Trophoblast cell (in vitro differentiated cells and primary cell): ENCODE measurements at regions not wholly inside any gene's neighbourhood (a gene's known extent, or its start where the extent isn't known, plus 50 kb on each side); places are given as distances from the start of the nearest gene placed in this dataset.

ENCODE experiments used
- DNase-seq, 2 donors: peaks; one replicate each; pipeline ENCODE4 v3.0.0-alpha.2; 2016
- H2AFZ ChIP-seq: 2 replicates; pipeline ENCODE4 v1.6.1; 2013; ENCODE audit warnings: low read length, moderate library complexity, mild to moderate bottlenecking; ENCODE audit not compliant: insufficient read depth, poor library complexity
- H2AK5ac ChIP-seq: 2 replicates; pipeline ENCODE4 v1.6.1; 2013; ENCODE audit warnings: mild to moderate bottlenecking, low read length
- H2BK120ac ChIP-seq: 2 replicates; pipeline ENCODE4 v1.6.1; 2013; ENCODE audit warnings: low read length, mild to moderate bottlenecking, moderate library complexity; ENCODE audit not compliant: insufficient read depth, poor library complexity
- H2BK12ac ChIP-seq: 2 replicates; pipeline ENCODE4 v1.6.1; 2013; ENCODE audit warnings: mild to moderate bottlenecking, low read length, moderate library complexity
- H2BK5ac ChIP-seq: 2 replicates; pipeline ENCODE4 v1.6.1; 2013; ENCODE audit warnings: low read length, low read depth, moderate library complexity, mild to moderate bottlenecking; ENCODE audit not compliant: poor library complexity
- H3K14ac ChIP-seq: 2 replicates; pipeline ENCODE4 v1.6.1; 2013; ENCODE audit warnings: mild to moderate bottlenecking, low read length
- H3K18ac ChIP-seq: 2 replicates; pipeline ENCODE4 v1.6.1; 2013; ENCODE audit warnings: mild to moderate bottlenecking, low read length
- H3K23ac ChIP-seq: 2 replicates; pipeline ENCODE4 v1.6.1; 2013; ENCODE audit warnings: low read length
- H3K27ac ChIP-seq: 2 replicates; pipeline ENCODE4 v1.5.1; 2013; ENCODE audit warnings: low read depth, mild to moderate bottlenecking, inconsistent platforms, low read length, moderate library complexity
- H3K27me3 ChIP-seq: 2 replicates; pipeline ENCODE4 v1.6.1; 2013; ENCODE audit warnings: inconsistent platforms, mild to moderate bottlenecking, low read length, moderate library complexity; ENCODE audit not compliant: insufficient read depth
- H3K36me3 ChIP-seq, 2 experiments: 1 replicate in 1 of 2; 2 replicates in 1 of 2; pipeline ENCODE4 v1.6.1; 2013; ENCODE audit warnings: low read length in 2 of 2, mild to moderate bottlenecking in 2 of 2, moderate library complexity in 1 of 2; ENCODE audit not compliant: insufficient read depth in 2 of 2, control insufficient read depth in 1 of 2
- H3K4ac ChIP-seq: 2 replicates; pipeline ENCODE4 v1.6.1; 2013; ENCODE audit warnings: low read depth, mild to moderate bottlenecking, low read length, moderate library complexity
- H3K4me1 ChIP-seq, 2 experiments: 1 replicate in 1 of 2; 2 replicates in 1 of 2; pipeline ENCODE4 v1.6.1; 2013; ENCODE audit warnings: low read length in 2 of 2, mild to moderate bottlenecking in 2 of 2, moderate library complexity in 1 of 2; ENCODE audit not compliant: insufficient read depth in 2 of 2, control insufficient read depth in 1 of 2
- H3K4me2 ChIP-seq: 2 replicates; pipeline ENCODE4 v1.6.1; 2013; ENCODE audit warnings: inconsistent platforms, mild to moderate bottlenecking, low read length, moderate library complexity
- H3K4me3 ChIP-seq: 2 replicates; pipeline ENCODE4 v1.5.1; 2013; ENCODE audit warnings: mild to moderate bottlenecking, low read depth, low read length, inconsistent platforms
- H3K79me1 ChIP-seq: one replicate; pipeline ENCODE4 v1.6.1; 2013; ENCODE audit warnings: low read length
- H3K79me2 ChIP-seq: 2 replicates; pipeline ENCODE4 v1.6.1; 2013; ENCODE audit warnings: low read length, mild to moderate bottlenecking; ENCODE audit not compliant: control insufficient read depth, insufficient read depth, poor library complexity
- H3K9ac ChIP-seq: 2 replicates; pipeline ENCODE4 v1.6.1; 2013; ENCODE audit warnings: mild to moderate bottlenecking, low read length
- H3K9me3 ChIP-seq: 2 replicates; pipeline ENCODE4 v1.6.1; 2013; ENCODE audit warnings: low read depth, mild to moderate bottlenecking, control low read depth, inconsistent platforms, low read length; ENCODE audit not compliant: insufficient read depth
- H4K12ac ChIP-seq: 2 replicates; pipeline ENCODE4 v1.6.1; 2013; ENCODE audit warnings: low read depth, mild to moderate bottlenecking, low read length, moderate library complexity
- H4K8ac ChIP-seq: 2 replicates; pipeline ENCODE4 v1.6.1; 2013; ENCODE audit warnings: low read depth, mild to moderate bottlenecking, low read length, moderate library complexity
- H4K91ac ChIP-seq: one replicate; pipeline ENCODE4 v1.6.1; 2013; ENCODE audit warnings: low read depth, mild to moderate bottlenecking, low read length, moderate library complexity
- WGBS: extraction: QIAGEN DNeasy Blood & Tissue Kit; methylation state at CpG from one replicate; pipeline ENCODE4 v1.1.7; 2013; ENCODE audit warnings: missing lambda C conversion rate; ENCODE audit not compliant: insufficient read length, insufficient coverage; ENCODE audit errors: extremely low coverage; 5-methylcytosine and 5-hydroxymethylcytosine counted together

DNA sequence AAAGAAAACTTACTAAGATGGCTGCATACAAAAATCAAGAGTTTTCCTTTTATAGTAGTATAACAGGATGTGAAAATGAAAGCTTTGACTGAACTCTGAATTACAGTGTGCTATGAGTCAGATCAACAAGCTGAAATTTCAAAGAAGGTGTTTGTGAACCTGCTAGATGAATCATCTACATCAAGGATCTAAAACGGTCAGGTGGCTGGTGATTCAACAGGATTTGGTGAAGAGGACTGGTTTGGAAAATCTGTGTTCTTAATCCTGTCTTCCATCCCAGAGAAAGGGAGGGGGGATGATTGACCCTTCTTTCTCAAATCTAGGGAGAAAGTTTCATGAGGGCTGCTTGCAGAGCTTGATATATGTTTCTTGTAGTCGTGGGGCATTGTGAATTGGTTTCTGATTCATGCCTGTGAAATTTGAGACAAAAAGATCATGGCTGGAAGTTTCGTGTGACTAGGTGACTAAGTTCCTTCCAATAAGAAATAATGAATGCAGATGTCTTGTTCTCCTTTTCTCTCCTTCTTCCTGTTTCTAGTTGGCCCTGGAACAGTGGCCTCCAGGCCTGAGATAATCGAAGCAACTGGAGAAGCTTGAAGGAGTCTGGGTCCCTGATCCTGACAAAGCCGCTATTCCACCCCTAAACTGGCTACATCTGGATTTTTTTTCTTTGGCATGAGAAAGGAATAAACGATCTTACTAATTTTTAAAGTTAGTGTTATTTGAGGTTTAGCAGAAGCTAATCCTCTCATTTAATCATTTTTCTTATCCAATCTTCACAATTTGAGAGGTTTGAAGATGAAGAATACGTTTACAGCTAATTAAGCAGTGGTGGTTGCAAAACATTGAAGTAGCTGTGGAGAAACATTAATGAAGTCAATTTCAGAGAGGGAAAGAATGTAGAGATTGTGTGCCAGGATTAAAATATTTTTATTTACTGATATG, 67.2 kb downstream of the MRPS30 start:
- Histone ChIP-seq H3K27ac (no peak overlapping the region), H3K18ac (no peak overlapping the region), H2BK12ac (no peak overlapping the region), H3K9ac (no peak overlapping the region), H3K4me2 (no peak overlapping the region), H3K27me3 (no peaks in the 10 kb centered on the region), H2BK120ac (no peak overlapping the region), H3K79me1 (no peaks in the 10 kb centered on the region), H3K4me3 (no peak overlapping the region), H4K91ac (no peak overlapping the region), H3K4ac (no peak overlapping the region), H2AK5ac (no peak overlapping the region), H3K4me1 (no peaks in the 10 kb centered on the region), H3K9me3 (no peaks in the 10 kb centered on the region), H3K79me2 (no peaks in the 10 kb centered on the region), H3K36me3 (no peaks in the 10 kb centered on the region), H4K8ac (no peak overlapping the region), H3K23ac (no peak overlapping the region), H4K12ac (no peak overlapping the region), H3K14ac (no peak overlapping the region), H2BK5ac (no peak overlapping the region), H2AFZ (no peak overlapping the region)
- no CpG with 5 or more reads among the region's 7 CpGs for WGBS
- DNase-seq = no peak

DNA sequence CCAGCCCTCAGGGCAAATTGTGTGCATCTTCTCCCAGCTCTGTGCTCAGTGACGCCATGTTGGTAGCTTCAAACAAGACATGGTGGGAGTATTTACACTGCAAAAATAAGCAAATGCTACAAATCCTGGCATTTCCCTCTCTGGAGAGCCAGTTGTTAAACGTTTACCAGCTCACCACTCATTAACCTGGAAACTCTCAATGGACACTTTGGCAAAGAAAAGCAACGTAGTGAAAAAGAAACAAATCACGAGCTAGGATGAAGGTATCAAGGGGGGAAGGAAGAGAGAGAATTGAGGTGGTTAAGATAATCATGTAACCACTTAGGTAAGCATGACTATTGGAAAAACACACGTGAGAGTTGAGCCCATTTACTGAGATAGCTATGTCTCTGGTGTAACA, 72.5 kb downstream of the MRPS30 start:
- Histone ChIP-seq H3K4me3 (no peak overlapping the region), H2BK12ac (no peak overlapping the region), H2AFZ (no peak overlapping the region), H3K9ac (no peak overlapping the region), H3K9me3 (no peaks in the 10 kb centered on the region), H3K4me1 (no peaks in the 10 kb centered on the region), H3K18ac (no peak overlapping the region), H3K27me3 (no peaks in the 10 kb centered on the region), H4K8ac (no peak overlapping the region), H4K91ac (no peak overlapping the region), H3K14ac (no peak overlapping the region), H3K4me2 (no peak overlapping the region), H3K79me1 (no peaks in the 10 kb centered on the region), H3K36me3 (peaks cover 0 to 2% of the 10 kb centered on the region in 2 experiments), H2BK120ac (no peak overlapping the region), H3K79me2 (no peaks in the 10 kb centered on the region), H2AK5ac (no peak overlapping the region), H2BK5ac (no peak overlapping the region), H3K27ac (no peak overlapping the region), H4K12ac (no peak overlapping the region), H3K4ac (no peak overlapping the region), H3K23ac (no peak overlapping the region)
- DNase-seq = no peak
- no CpG with 5 or more reads among the region's 5 CpGs for WGBS

DNA sequence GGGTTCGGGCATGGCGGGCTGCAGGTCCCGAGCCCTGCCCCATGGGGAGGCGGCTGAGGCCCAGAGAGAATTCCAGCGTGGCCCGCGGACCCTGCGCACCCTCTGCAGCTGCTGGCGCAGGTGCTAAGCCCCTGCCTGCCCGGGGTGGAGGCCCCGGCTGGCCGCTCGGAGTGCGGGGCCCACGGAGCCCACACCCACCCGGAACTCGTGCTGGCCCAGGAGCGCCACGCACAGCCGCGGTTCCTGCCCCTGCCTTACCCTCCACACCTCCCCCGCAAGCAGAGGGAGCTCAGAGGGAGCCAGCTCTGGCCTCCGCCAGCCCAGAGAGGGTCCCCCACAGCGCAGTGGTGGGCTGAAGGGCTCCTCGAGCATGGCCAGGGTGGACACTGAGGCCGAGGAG, 75.3 kb downstream of the MRPS30 start:
- no peak overlapping the region for H3K18ac ChIP-seq
- no peak overlapping the region for H3K27ac ChIP-seq
- no peak overlapping the region for H3K4me2 ChIP-seq
- DNase-seq = no peak
- H4K8ac ChIP-seq = no peak overlapping the region
- no peak overlapping the region for H3K23ac ChIP-seq
- no peak overlapping the region for H4K12ac ChIP-seq
- H3K79me1 ChIP-seq = no peaks in the 10 kb centered on the region
- H3K27me3 ChIP-seq = no peaks in the 10 kb centered on the region
- H3K9ac ChIP-seq = no peak overlapping the region
- no peak overlapping the region for H3K4me3 ChIP-seq
- H3K9me3 ChIP-seq = no peaks in the 10 kb centered on the region
- no peak overlapping the region for H3K14ac ChIP-seq
- no peak overlapping the region for H2BK5ac ChIP-seq
- H2BK12ac ChIP-seq = no peak overlapping the region
- no peaks in the 10 kb centered on the region for H3K4me1 ChIP-seq
- no peak overlapping the region for H2AFZ ChIP-seq
- H2BK120ac ChIP-seq = no peak overlapping the region
- H3K79me2 ChIP-seq = no peaks in the 10 kb centered on the region
- H3K4ac ChIP-seq = no peak overlapping the region
- H2AK5ac ChIP-seq = no peak overlapping the region
- H4K91ac ChIP-seq = no peak overlapping the region
- WGBS = no CpG with 5 or more reads among the region's 26 CpGs
- H3K36me3 ChIP-seq = peaks cover 0 to 2% of the 10 kb centered on the region in 2 experiments

DNA sequence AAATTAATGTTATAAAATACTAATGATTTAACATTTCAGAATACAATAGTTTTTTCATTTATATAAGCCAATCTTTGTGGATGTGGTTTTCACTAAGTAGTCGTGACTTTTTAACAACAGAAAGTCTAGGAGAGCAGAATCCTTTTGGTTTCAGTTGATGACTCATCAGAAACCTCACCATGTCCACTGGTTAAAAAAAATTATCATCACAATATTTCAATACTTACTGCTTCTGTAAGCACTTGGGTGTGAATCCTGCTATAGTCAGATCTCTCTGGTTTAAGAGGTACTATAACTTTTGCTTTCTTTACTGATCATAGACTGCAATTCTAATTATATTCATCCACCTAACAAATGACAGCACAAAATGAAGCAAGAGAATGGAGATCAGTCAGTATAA, 77.2 kb downstream of the MRPS30 start:
- no peak overlapping the region for H3K4ac ChIP-seq
- no peak overlapping the region for H2BK120ac ChIP-seq
- H2AFZ ChIP-seq = no peak overlapping the region
- H3K23ac ChIP-seq = no peak overlapping the region
- DNase-seq = no peak
- H4K12ac ChIP-seq = no peak overlapping the region
- H3K9me3 ChIP-seq = no peaks in the 10 kb centered on the region
- H3K27me3 ChIP-seq = no peaks in the 10 kb centered on the region
- H3K9ac ChIP-seq = no peak overlapping the region
- H2BK5ac ChIP-seq = no peak overlapping the region
- H3K4me2 ChIP-seq = no peak overlapping the region
- no peak overlapping the region for H4K8ac ChIP-seq
- H3K14ac ChIP-seq = no peak overlapping the region
- no peak overlapping the region for H3K27ac ChIP-seq
- no peak overlapping the region for H2BK12ac ChIP-seq
- H4K91ac ChIP-seq = no peak overlapping the region
- H3K18ac ChIP-seq = no peak overlapping the region
- no peaks in the 10 kb centered on the region for H3K4me1 ChIP-seq
- H3K4me3 ChIP-seq = no peak overlapping the region
- peaks cover 0 to 2% of the 10 kb centered on the region in 2 experiments for H3K36me3 ChIP-seq
- no peaks in the 10 kb centered on the region for H3K79me2 ChIP-seq
- no peak overlapping the region for H2AK5ac ChIP-seq
- WGBS = no CpG with 5 or more reads among the region's 1 CpG
- H3K79me1 ChIP-seq = no peaks in the 10 kb centered on the region
